Retinal pigment epithelial cell (primary cell): ENCODE measurements at regions not wholly inside any gene's neighbourhood (a gene's known extent, or its start where the extent isn't known, plus 50 kb on each side); places are given as distances from the start of the nearest gene placed in this dataset.

Experiments used
- DNase-seq: peaks from one replicate; pipeline ENCODE4 v3.0.0-alpha.2; 2010; ENCODE audit warnings: low read depth
- H3K4me3 ChIP-seq: 2 replicates; pipeline ENCODE4 v1.5.1; 2011; ENCODE audit warnings: mild to moderate bottlenecking, low read length, control low read depth, moderate library complexity
- CTCF ChIP-seq: conservative IDR thresholded peaks from 2 replicates; pipeline ENCODE4 v1.5.1; 2011; ENCODE audit warnings: low read depth, low read length, control low read depth, inconsistent platforms

GRCh38 chr16:11465675-11466074 is 120.4 kb downstream of the RMI2 start:
- no peak for TF ChIP-seq CTCF
- no peak for DNase-seq
- no peak overlapping the region for H3K4me3 ChIP-seq

GRCh38 chr16:11470676-11471415 is 115.9 kb downstream of the LITAF start:
- TF ChIP-seq CTCF, result no peak
- H3K4me3 ChIP-seq, result no peak overlapping the region
- DNase-seq, result no peak

- DNase-seq, result no peak
- H3K4me3 ChIP-seq, result no peak overlapping the region
- no peak for TF ChIP-seq CTCF
These were observed 115.2 kb downstream of the LITAF start for GRCh38 chr16:11471548-11471947.

- H3K4me3 ChIP-seq, result no peak overlapping the region
- no peak for DNase-seq
- TF ChIP-seq CTCF, result no peak
These were observed 114.3 kb downstream of the LITAF start for GRCh38 chr16:11472410-11472809.

- TF ChIP-seq CTCF, result no peak
- DNase-seq, result no peak
- H3K4me3 ChIP-seq, result no peak overlapping the region
These were observed 113.9 kb downstream of the LITAF start for GRCh38 chr16:11472851-11473250.

GRCh38 chr16:11473728-11474127 is 113.0 kb downstream of the LITAF start:
- no peak for TF ChIP-seq CTCF
- no peak overlapping the region for H3K4me3 ChIP-seq
- DNase-seq, result no peak

GRCh38 chr16:11474617-11475291 is 112.0 kb downstream of the LITAF start:
- no peak overlapping the region for H3K4me3 ChIP-seq
- DNase-seq, result no peak
- TF ChIP-seq CTCF, result no peak
